Activated naive CD8-positive, alpha-beta T cell (primary cell): ENCODE measurements at regions not wholly inside any gene's neighbourhood (a gene's known extent, or its start where the extent isn't known, plus 50 kb on each side); places are given as distances from the start of the nearest gene placed in this dataset.
"Not testable (repeated sequence)": the region's sequence is repeated elsewhere in the genome, so short reads cannot be mapped to it uniquely, and the experiment has no call there.

Experiments used
- H3K27ac Mint-ChIP-seq: one replicate; pipeline ENCODE4 v1.8.0; 2021; ENCODE audit warnings: mixed read lengths
- H3K27me3 Mint-ChIP-seq: one replicate; pipeline ENCODE4 v1.8.0; 2021; ENCODE audit warnings: mixed read lengths
- H3K36me3 Mint-ChIP-seq: one replicate; pipeline ENCODE4 v1.8.0; 2021; ENCODE audit warnings: mixed read lengths
- H3K4me1 Mint-ChIP-seq: one replicate; pipeline ENCODE4 v1.8.0; 2021; ENCODE audit warnings: low read depth, mixed read lengths
- H3K4me3 Mint-ChIP-seq: one replicate; pipeline ENCODE4 v1.8.0; 2021; ENCODE audit warnings: mild to moderate bottlenecking, mixed read lengths
- H3K9me3 Mint-ChIP-seq: one replicate; pipeline ENCODE4 v1.8.0; 2021; ENCODE audit warnings: low read depth, mixed read lengths

DNA sequence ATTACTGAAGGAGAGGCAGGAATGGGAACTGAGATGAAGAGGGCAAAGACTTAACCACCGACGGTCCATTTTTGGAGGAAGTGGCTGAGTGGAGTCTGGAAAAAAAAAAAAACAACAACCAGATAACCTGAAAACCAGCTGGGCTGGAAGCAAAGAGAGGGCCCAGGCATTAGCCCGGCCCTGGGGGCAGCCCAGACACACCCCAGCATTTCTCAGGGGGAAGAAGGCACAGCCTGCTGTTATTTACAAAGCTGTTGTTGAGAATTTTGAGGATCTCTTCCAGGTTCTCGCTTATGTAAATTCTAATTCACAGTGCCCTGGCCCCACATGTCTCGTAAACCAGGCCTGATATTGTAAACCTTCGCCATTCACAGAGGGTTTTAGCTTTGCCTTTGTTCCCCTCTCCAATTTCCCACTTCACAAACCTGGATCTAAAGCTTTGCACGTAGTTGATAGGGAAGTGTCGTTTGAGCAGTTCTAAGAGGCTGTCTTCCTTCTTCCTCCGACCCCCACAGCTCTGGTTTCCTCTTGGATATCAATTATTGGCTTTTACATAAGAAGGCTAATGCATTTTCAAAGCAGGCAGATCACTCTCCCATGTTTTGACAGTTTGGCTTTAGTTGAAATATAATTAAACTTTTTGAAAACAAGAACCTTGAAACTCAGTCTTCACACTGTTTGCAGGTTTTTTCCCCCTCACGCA is 161.8 kb upstream of the IRF2BP2 start:
- Mint-ChIP-seq H3K4me3 (peak overlapping the region; percentile 76), H3K9me3 (no peaks in the 10 kb centered on the region), H3K36me3 (peaks cover 2% of the 10 kb centered on the region), H3K27me3 (no peaks in the 10 kb centered on the region), H3K4me1 (peaks cover 62% of the 10 kb centered on the region), H3K27ac (peak overlapping the region; percentile 96)

DNA sequence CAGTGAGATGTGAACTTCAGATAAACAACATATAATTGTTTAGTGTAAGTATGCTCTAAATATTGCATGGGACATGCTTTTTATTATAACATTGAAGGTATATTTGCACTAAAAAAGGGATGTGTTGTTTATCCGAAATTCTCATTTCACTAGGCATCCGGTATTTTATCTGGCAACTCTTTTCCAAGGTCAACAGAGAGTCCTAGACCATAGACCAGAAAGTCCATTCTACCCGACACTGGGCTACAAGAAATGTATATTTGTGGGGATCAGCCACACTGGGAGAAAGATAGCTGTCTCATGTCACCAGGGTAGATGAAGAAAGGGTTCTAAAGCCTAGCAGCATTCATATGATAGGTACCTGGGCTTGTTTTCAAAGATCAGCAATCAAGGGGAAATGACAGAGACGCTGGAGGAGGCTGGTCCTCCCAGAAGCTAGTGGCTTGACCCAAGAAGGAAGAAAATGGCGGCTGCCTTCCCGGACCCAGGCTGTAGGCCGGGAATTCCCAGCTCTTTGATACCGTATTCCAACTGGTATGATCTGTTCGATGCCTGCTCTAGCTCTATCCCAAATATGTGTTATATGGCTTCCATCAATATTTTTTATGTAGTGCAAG is 161.1 kb upstream of the IRF2BP2 start:
- Mint-ChIP-seq H3K36me3 (peaks cover 2% of the 10 kb centered on the region), H3K4me1 (peaks cover 64% of the 10 kb centered on the region)

DNA sequence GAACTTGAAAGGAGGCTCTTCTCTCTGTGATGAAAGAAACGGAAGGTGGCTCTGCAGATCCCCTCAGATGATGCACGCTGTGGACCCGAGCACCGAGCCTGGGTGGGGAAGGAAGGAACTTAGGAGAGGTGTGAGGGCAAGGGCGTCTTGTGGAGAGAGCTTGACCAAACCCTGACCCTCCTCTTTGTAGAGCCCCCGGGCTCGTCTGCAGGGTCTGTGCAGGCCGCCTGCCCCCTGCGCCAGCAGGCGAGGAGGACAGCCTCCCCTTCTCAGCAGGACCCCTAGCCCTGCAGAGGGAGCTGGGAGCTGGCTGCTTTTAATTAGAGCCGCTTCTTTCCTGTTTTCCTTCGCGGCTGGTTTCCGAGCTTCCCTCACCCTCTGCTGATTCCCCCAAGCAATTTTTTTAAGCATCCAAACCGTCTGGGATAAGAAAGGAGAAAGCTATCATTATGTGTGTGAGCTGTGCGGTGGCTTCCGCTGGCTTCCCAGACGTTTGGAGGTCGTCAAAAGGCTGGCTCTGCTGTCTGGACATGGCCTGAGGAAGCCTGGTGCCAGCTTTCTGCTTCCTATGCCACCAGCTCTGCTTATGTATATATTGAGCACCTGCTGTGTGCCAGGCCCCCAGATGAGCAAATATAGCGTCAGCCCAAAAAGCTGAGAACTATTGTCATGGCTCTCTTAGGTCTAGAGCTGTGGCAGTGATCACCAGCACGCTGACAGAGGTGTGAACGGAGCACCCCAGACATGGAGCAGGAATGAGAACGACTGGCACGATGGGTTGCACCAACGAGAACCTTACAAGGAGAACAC is 160.2 kb upstream of the IRF2BP2 start:
- peak overlapping the region; percentile 96 for H3K27ac Mint-ChIP-seq

More for the DNA sequence above, 161.1 kb upstream of the IRF2BP2 start:
- no peaks in the 10 kb centered on the region for H3K27me3 Mint-ChIP-seq
- peak overlapping the region; percentile 73 for H3K4me3 Mint-ChIP-seq
- peak overlapping the region; percentile 96 for H3K27ac Mint-ChIP-seq
- no peaks in the 10 kb centered on the region for H3K9me3 Mint-ChIP-seq

DNA sequence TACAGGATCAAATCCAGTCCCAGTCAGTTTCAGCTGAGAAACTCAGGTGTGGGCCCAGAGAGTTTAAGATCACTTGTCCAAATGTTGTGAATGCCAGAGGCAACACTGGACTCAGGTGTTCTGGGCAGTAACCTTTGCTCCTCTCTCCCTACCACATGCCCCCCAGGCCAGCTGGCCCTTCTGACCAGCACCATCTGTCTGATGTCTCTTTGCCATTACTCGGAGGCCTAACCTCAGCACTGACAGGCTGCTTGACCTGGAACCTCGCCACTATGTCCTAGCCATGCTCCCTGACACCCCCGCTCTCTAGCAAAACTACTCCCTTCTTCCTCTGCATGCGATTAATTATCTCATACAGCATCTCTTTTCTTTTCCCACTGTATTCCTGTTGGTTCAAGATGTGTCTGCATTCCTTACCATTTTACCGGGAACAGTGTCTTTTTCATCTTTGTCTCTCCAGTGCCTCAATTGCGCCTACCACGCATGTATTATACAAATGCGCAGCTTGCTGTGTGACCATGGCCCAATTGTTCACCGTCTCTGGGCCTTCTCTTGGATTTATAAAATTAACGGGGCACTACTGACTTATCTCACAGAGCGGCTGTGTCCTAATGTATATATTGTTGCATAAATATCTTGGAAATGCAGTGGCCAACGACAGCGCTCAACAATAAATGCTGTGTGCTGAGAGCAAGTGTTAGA is 159.5 kb upstream of the IRF2BP2 start:
- peak overlapping the region; percentile 59 for H3K4me3 Mint-ChIP-seq
- H3K9me3 Mint-ChIP-seq, result no peaks in the 10 kb centered on the region
- peaks cover 64% of the 10 kb centered on the region for H3K4me1 Mint-ChIP-seq
- peak overlapping the region; percentile 95 for H3K27ac Mint-ChIP-seq
- no peaks in the 10 kb centered on the region for H3K27me3 Mint-ChIP-seq
- no peaks in the 10 kb centered on the region for H3K36me3 Mint-ChIP-seq

More for the DNA sequence above, 160.2 kb upstream of the IRF2BP2 start:
- H3K9me3 Mint-ChIP-seq, result no peaks in the 10 kb centered on the region
- H3K4me1 Mint-ChIP-seq, result peaks cover 64% of the 10 kb centered on the region
- no peaks in the 10 kb centered on the region for H3K27me3 Mint-ChIP-seq
- H3K36me3 Mint-ChIP-seq, result peaks cover 2% of the 10 kb centered on the region
- H3K4me3 Mint-ChIP-seq, result peak overlapping the region; percentile 59

DNA sequence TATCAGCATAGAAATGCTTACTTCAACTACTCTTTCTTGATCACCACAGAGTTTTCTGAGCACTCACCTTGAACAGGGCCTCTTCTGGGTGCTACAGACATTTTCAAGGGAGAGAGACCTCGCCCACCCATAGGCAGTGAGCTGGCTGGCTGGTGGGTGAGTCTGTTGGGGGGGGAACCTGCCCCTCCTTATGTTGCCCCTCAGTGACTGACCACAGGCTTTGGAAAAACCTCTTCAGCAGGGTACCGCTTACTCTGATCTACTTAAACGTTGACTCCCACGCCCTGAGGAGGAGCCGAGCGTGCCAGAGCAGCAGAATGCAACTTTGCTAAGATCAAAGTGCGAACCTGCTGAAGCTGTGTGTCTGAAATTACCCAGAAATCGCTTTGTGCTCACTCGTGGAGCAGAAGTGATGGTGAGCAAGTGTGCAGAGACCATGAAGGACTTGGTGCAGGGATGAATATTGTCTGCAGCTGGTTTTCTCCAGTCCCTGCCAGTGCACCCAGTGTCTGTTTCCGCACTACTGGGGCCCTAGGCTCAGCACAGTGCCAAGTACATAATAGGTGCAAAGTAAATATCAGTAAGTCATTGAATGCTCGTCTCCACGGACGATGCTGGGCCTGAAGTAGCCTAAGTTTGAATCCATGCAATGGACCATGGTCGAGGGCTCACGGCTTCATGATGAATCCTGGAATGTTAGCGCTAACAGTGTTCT is 158.7 kb upstream of the IRF2BP2 start:
- H3K4me3 Mint-ChIP-seq, result peak overlapping the region; percentile 76

DNA sequence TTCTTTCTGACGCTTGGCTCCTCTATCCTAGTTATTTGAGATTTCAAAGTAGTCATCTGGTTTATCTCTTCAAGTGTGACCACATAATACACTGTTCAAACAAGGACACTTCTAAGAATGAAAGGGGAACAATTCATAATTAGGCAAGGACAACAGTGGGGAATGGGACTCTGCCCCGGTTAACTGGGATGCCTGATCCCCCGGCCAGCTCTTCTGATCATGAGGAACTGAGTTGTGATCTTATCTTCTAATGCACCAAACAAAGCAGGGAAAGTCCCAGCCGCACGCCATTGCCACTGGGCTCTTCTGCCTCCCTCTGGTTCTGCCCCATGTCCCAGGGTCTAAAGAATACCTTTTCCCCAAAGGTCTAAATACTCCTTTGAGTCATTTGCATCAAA is 158.2 kb upstream of the IRF2BP2 start:
- Mint-ChIP-seq H3K36me3 (no peaks in the 10 kb centered on the region), H3K27ac (peak overlapping the region; percentile 95), H3K4me1 (peaks cover 70% of the 10 kb centered on the region), H3K27me3 (no peaks in the 10 kb centered on the region), H3K4me3 (peak overlapping the region; percentile 76), H3K9me3 (no peaks in the 10 kb centered on the region)

More for the DNA sequence above, 158.7 kb upstream of the IRF2BP2 start:
- H3K36me3 Mint-ChIP-seq, result no peaks in the 10 kb centered on the region
- H3K27me3 Mint-ChIP-seq, result no peaks in the 10 kb centered on the region
- H3K9me3 Mint-ChIP-seq, result no peaks in the 10 kb centered on the region
- peak overlapping the region; percentile 95 for H3K27ac Mint-ChIP-seq
- H3K4me1 Mint-ChIP-seq, result peaks cover 66% of the 10 kb centered on the region

DNA sequence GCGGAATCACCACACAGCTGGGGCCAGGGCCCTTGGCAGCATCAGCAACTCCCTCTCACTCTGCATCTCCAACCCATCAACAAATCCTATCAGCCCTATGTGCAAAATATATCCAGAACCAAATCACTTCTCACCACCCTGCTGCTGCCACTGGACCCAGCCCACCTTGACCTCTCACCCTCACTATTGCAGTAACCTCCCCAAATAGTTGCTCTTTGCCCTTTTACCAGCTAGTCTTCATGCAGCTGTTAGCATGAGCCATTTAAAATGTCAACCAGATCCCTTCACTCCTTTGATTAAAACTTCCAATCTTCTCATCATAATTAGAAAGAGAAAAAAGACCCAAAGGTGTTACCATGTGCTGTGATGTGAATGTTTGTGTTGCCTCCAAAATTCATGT is 155.7 kb upstream of the IRF2BP2 start:
- H3K4me1 Mint-ChIP-seq, result peaks cover 50% of the 10 kb centered on the region
- H3K9me3 Mint-ChIP-seq, result no peaks in the 10 kb centered on the region
- H3K27me3 Mint-ChIP-seq, result no peaks in the 10 kb centered on the region
- H3K27ac Mint-ChIP-seq, result no peak overlapping the region
- no peak overlapping the region for H3K4me3 Mint-ChIP-seq
- H3K36me3 Mint-ChIP-seq, result no peaks in the 10 kb centered on the region

DNA sequence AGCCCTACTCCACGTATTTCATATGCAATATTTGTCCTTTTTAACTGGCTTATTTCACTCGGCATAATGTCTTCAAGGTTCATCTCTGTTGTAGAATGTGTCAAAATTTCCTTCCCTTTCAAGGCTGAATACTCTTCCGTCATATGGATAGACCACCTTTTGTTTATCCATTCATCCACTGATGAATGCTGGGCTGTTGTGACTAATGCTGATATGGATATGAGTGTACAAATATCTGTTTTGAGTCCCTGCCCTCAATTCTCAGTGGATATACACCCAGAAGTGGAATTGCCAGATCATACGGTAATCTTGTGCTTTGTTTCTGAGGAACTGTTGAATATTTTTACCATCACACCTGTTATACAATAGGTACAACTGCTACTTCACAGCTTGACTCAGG is 155.2 kb upstream of the IRF2BP2 start:
- Mint-ChIP-seq H3K27ac (no peak overlapping the region), H3K4me3 (no peak overlapping the region), H3K36me3 (no peaks in the 10 kb centered on the region), H3K9me3 (no peaks in the 10 kb centered on the region), H3K27me3 (no peaks in the 10 kb centered on the region), H3K4me1 (peaks cover 50% of the 10 kb centered on the region)

DNA sequence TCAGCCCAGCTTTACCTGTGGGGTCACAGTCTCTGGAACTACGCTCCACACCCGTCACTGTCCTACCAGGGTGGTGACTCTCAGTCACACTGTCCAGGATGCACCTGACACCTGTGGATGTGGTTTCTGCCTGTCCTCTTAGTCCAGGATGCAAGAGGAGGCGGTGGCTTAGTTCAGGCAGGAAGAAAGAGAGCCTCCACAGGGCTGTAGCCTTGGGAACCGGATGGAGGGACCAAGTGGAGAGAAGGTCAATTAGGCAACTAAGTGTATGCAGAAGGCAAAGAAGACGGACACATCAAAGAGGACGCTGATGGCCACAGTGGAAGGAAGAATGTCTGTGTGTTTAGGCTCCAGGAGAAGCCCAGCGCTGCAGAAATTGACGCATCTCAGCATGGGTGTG is 153.9 kb upstream of the IRF2BP2 start:
- Mint-ChIP-seq H3K27me3 (no peaks in the 10 kb centered on the region), H3K27ac (no peak overlapping the region), H3K36me3 (no peaks in the 10 kb centered on the region), H3K9me3 (no peaks in the 10 kb centered on the region), H3K4me1 (peaks cover 50% of the 10 kb centered on the region), H3K4me3 (no peak overlapping the region)

DNA sequence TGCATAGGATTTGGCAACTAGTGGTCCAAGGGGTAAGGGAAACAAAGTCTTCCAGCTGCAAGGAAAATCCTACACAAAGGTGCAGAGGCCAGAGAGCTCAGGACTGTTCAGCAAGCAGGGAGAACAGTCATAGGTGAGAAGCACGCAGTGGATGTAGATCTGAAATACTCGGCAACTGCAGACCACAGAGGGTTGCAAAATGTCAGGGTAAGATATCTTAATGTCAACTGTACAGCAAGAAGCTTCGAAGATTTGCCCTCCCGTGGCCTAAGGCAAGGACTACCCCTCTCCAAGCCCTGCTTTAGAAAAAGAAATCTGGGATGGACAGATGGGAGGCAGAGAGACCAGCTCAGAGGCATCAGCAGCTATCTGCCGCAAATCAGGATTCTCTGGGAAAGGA is 153.4 kb upstream of the IRF2BP2 start:
- no peak overlapping the region for H3K27ac Mint-ChIP-seq
- H3K4me3 Mint-ChIP-seq, result no peak overlapping the region
- no peaks in the 10 kb centered on the region for H3K27me3 Mint-ChIP-seq
- H3K4me1 Mint-ChIP-seq, result peaks cover 47% of the 10 kb centered on the region
- H3K36me3 Mint-ChIP-seq, result no peaks in the 10 kb centered on the region
- no peaks in the 10 kb centered on the region for H3K9me3 Mint-ChIP-seq

DNA sequence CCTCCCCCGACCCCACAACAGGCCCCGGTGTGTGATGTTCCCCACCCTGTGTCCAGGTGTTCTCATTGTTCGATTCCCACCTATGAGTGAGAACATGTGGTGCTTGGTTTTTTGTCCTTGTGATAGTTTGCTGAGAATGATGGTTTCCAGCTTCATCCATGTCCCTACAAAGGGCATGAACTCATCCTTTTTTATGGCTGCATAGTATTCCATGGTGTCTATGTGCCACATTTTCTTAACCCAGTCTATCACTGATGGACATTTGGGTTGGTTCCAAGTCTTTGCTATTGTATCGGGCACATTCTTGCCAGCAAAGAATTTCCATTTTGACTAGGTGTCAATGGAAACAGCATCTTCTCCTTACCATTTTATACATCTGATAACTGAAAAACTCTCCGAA is 152.1 kb upstream of the IRF2BP2 start:
- not testable (repeated sequence) for H3K27ac Mint-ChIP-seq, H3K4me3 Mint-ChIP-seq, H3K27me3 Mint-ChIP-seq, H3K9me3 Mint-ChIP-seq, H3K36me3 Mint-ChIP-seq
- H3K4me1 Mint-ChIP-seq, result peaks cover 40% of the 10 kb centered on the region

DNA sequence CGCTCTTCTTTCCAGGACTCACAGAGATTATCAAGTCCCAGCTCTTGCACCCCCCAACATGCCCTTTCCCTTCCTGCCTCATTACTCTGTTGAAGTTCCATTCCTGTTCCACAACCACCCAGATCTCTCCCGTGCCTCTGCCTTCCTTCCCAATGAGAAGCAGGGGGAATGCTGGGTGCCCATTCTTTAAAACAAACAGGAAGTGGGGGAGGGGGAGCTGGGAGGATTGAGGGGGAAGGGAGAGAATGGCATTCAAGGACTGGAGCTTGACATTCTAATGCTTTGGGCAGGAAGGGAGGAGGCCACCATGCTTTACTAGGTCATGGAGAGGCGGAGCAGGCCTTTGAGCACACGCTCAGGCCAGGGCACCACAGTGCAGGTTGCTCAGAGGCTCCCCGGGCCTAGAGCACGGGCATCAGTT is 150.3 kb upstream of the IRF2BP2 start:
- no peak overlapping the region for H3K27ac Mint-ChIP-seq
- H3K4me3 Mint-ChIP-seq, result no peak overlapping the region
- H3K9me3 Mint-ChIP-seq, result no peaks in the 10 kb centered on the region
- H3K36me3 Mint-ChIP-seq, result no peaks in the 10 kb centered on the region
- no peaks in the 10 kb centered on the region for H3K27me3 Mint-ChIP-seq
- peaks cover 50% of the 10 kb centered on the region for H3K4me1 Mint-ChIP-seq

DNA sequence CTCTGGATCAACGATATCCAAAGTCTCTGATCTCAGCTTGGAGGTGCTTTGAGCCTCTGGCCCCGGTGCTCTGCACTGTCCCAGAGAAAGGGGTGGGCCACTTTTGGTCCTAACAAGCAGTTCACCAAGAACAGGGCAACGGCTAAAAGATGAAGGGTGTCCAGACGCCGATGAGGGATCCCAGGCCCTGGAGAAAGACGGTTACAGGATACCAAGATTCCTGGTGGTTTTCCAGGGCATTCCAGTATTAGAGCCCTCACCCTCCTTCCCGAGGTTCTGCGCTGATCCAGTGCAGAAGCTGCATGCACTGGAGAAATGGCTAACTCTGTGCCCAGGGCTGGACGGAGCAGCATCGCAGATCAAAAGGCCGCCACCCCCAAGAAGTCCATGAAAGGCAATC is 149.9 kb upstream of the IRF2BP2 start:
- Mint-ChIP-seq H3K27me3 (no peaks in the 10 kb centered on the region), H3K27ac (no peak overlapping the region), H3K4me3 (no peak overlapping the region)

DNA sequence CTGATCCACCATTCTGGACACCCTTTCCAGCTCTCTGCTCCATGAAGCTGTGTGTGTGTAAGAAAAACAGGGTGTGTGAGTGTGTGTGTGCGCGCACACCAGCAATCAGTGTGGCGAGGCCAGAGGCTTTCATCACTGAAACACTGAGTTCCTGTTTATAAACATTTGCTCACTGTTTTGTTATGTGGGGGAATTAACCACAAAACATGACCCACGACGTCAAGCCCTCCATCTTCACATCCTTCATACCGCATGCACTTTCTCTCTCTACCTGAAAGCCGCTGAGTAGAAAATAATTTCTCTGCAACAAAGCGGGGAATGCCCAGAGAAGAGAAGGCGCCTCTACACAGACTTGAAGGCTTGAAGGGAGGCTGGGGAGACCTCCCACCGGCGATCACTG is 148.9 kb upstream of the IRF2BP2 start:
- peak overlapping the region; percentile 86 for H3K27ac Mint-ChIP-seq

More for the DNA sequence above, 149.9 kb upstream of the IRF2BP2 start:
- no peaks in the 10 kb centered on the region for H3K36me3 Mint-ChIP-seq
- H3K9me3 Mint-ChIP-seq, result no peaks in the 10 kb centered on the region
- peaks cover 51% of the 10 kb centered on the region for H3K4me1 Mint-ChIP-seq

More for the DNA sequence above, 148.9 kb upstream of the IRF2BP2 start:
- H3K4me3 Mint-ChIP-seq, result peak overlapping the region; percentile 55
- H3K4me1 Mint-ChIP-seq, result peaks cover 50% of the 10 kb centered on the region
- no peaks in the 10 kb centered on the region for H3K27me3 Mint-ChIP-seq
- no peaks in the 10 kb centered on the region for H3K36me3 Mint-ChIP-seq
- no peaks in the 10 kb centered on the region for H3K9me3 Mint-ChIP-seq
